H1 (cell line): ENCODE measurements at regions not wholly inside any gene's neighbourhood (a gene's known extent, or its start where the extent isn't known, plus 50 kb on each side); places are given as distances from the start of the nearest gene placed in this dataset.

Experiments used
- CTCF ChIA-PET: fragments of 300-600 bp; sonication (Branson Sonifier 250); formaldehyde crosslinking; loops from one replicate; lab custom pipeline; 2021; ENCODE audit not compliant: partially characterized antibody; lab: Charles Lee
- POLR2A ChIA-PET: fragments of 300-600 bp; sonication (Branson Sonifier 250); formaldehyde crosslinking; loops from one replicate; lab custom pipeline; 2021; ENCODE audit warnings: inconsistent platforms; ENCODE audit not compliant: partially characterized antibody; lab: Charles Lee
- DNase-seq, 2 experiments: peaks; one replicate each; pipeline versions ENCODE4 v3.0.0 to v3.0.0-alpha.2; 2010 to 2022; ENCODE audit warnings: low spot score in 2 of 2, low read depth in 1 of 2, mixed read lengths in 1 of 2
- FAIRE-seq: peaks from 2 replicates; lab custom pipeline; 2011; peaks lifted over from hg19 to GRCh38; lab: Jason Lieb, UNC
- H2AFZ ChIP-seq: 2 replicates; pipeline ENCODE4 v1.8.1; 2012; ENCODE audit warnings: low read length, inconsistent platforms
- H2AK5ac ChIP-seq: 2 replicates; pipeline ENCODE4 v1.6.1; 2013; ENCODE audit warnings: low read depth, low read length
- H2BK120ac ChIP-seq: replicated peaks from 2 replicates; pipeline ENCODE3; 2013; ENCODE audit warnings: low read depth, low read length, inconsistent platforms
- H2BK12ac ChIP-seq: 2 replicates; pipeline ENCODE4 v1.6.1; 2013; ENCODE audit warnings: low read depth, low read length
- H2BK15ac ChIP-seq: 2 replicates; pipeline ENCODE4 v1.6.1; 2013; ENCODE audit warnings: low read length
- H2BK20ac ChIP-seq: 2 replicates; pipeline ENCODE4 v1.6.1; 2013; ENCODE audit warnings: low read length
- H2BK5ac ChIP-seq: 2 replicates; pipeline ENCODE4 v1.6.1; 2013; ENCODE audit warnings: low read depth, low read length
- H3K14ac ChIP-seq: 2 replicates; pipeline ENCODE4 v1.6.1; 2013; ENCODE audit warnings: inconsistent platforms; ENCODE audit not compliant: insufficient read length
- H3K18ac ChIP-seq: 2 replicates; pipeline ENCODE4 v1.6.1; 2013; ENCODE audit warnings: low read length; ENCODE audit errors: extremely low read depth
- H3K23ac ChIP-seq: 2 replicates; pipeline ENCODE4 v1.6.1; 2013; ENCODE audit warnings: inconsistent platforms; ENCODE audit not compliant: insufficient read length
- H3K23me2 ChIP-seq: 2 replicates; pipeline ENCODE4 v1.6.1; 2013; ENCODE audit warnings: low read depth, low read length
- H3K27ac ChIP-seq: 2 replicates; pipeline ENCODE4 v1.6.1; 2011; ENCODE audit warnings: low read depth, low read length, inconsistent platforms
- H3K27me3 ChIP-seq, 4 experiments: replicated peaks in 1 of 4; 1 replicate in 1 of 4; 2 replicates in 3 of 4; pipeline versions ENCODE4 v1.6.1 to v1.8.1; 2011 to 2013; ENCODE audit warnings: low read length in 3 of 4, mild to moderate bottlenecking in 3 of 4, inconsistent platforms in 2 of 4, mixed read lengths in 2 of 4, moderate library complexity in 1 of 4; ENCODE audit not compliant: control insufficient read depth in 3 of 4, insufficient read depth in 3 of 4; ENCODE audit errors: extremely low read depth in 1 of 4
- H3K36me3 ChIP-seq, 4 experiments: 2 replicates each; pipeline versions ENCODE4 v1.6.1 to v1.8.1; 2011 to 2013; ENCODE audit warnings: mild to moderate bottlenecking in 4 of 4, low read length in 3 of 4, moderate library complexity in 2 of 4, control low read depth in 1 of 4, inconsistent platforms in 1 of 4; ENCODE audit not compliant: insufficient read depth in 4 of 4, control insufficient read depth in 2 of 4
- H3K4ac ChIP-seq: replicated peaks from 2 replicates; pipeline ENCODE3; 2013; ENCODE audit warnings: low read length, low read depth, mixed read lengths, inconsistent platforms; ENCODE audit not compliant: insufficient read length
- H3K4me1 ChIP-seq, 4 experiments: replicated peaks in 1 of 4; 1 replicate in 1 of 4; 2 replicates in 3 of 4; pipeline versions ENCODE4 v1.6.1 to v1.8.1; 2011 to 2013; ENCODE audit warnings: low read length in 3 of 4, inconsistent platforms in 2 of 4, mixed read lengths in 1 of 4; ENCODE audit not compliant: insufficient read depth in 4 of 4, control insufficient read depth in 3 of 4
- H3K4me2 ChIP-seq, 2 experiments: 2 replicates each; pipeline versions ENCODE4 v1.6.1 to v1.8.1; 2011 to 2013; ENCODE audit warnings: low read depth in 2 of 2, low read length in 2 of 2, control low read depth in 1 of 2, inconsistent platforms in 1 of 2, mild to moderate bottlenecking in 1 of 2; ENCODE audit not compliant: insufficient read depth in 1 of 2
- H3K4me3 ChIP-seq, 4 experiments: fragments of 200-600, 300-600 bp in 1 of 4; sonication (generic), shearing (Covaris generic), sonication (Bioruptor Twin) in 1 of 4; 2 replicates each; pipeline versions ENCODE4 v1.5.1 to v1.8.1; 2011 to 2016; ENCODE audit warnings: low read length in 4 of 4, low read depth in 3 of 4, control low read depth in 2 of 4, inconsistent platforms in 2 of 4, mild to moderate bottlenecking in 2 of 4, mixed read lengths in 1 of 4, moderate library complexity in 1 of 4; ENCODE audit not compliant: insufficient read depth in 2 of 4; ENCODE audit errors: extremely low read depth in 1 of 4
- H3K56ac ChIP-seq: replicated peaks from 2 replicates; pipeline ENCODE3; 2013; ENCODE audit warnings: low read depth, mild to moderate bottlenecking, mixed read lengths, low read length, inconsistent platforms; ENCODE audit not compliant: insufficient read length
- H3K79me1 ChIP-seq: 2 replicates; pipeline ENCODE4 v1.6.1; 2013; ENCODE audit warnings: low read depth, low read length, control low read depth
- H3K79me2 ChIP-seq, 2 experiments: 2 replicates each; pipeline versions ENCODE4 v1.6.1 to v1.8.1; 2012 to 2013; ENCODE audit warnings: low read length in 2 of 2, mild to moderate bottlenecking in 2 of 2, inconsistent platforms in 1 of 2; ENCODE audit not compliant: insufficient read depth in 2 of 2, control insufficient read depth in 1 of 2
- H3K9ac ChIP-seq, 4 experiments: replicated peaks in 1 of 4; 1 replicate in 1 of 4; 2 replicates in 3 of 4; pipeline versions ENCODE4 v1.6.1 to v1.8.1; 2011 to 2013; ENCODE audit warnings: low read depth in 3 of 4, low read length in 3 of 4, control low read depth in 2 of 4, mild to moderate bottlenecking in 2 of 4, moderate library complexity in 2 of 4, inconsistent platforms in 1 of 4; ENCODE audit errors: extremely low read depth in 1 of 4
- H3K9me3 ChIP-seq, 2 experiments: 2 replicates each; pipeline versions ENCODE4 v1.6.1 to v1.8.1; 2012 to 2013; ENCODE audit warnings: mild to moderate bottlenecking in 2 of 2, moderate library complexity in 2 of 2, control low read depth in 1 of 2, inconsistent platforms in 1 of 2, low read depth in 1 of 2, low read length in 1 of 2, mixed read lengths in 1 of 2; ENCODE audit not compliant: insufficient read depth in 2 of 2
- H4K20me1 ChIP-seq, 2 experiments: replicated peaks in 1 of 2; 2 replicates each; pipeline versions ENCODE3 to v1.8.1; 2011 to 2013; ENCODE audit warnings: inconsistent platforms in 2 of 2, low read length in 2 of 2, mild to moderate bottlenecking in 1 of 2; ENCODE audit not compliant: insufficient read depth in 2 of 2, control insufficient read depth in 1 of 2
- H4K5ac ChIP-seq: 2 replicates; pipeline ENCODE4 v1.6.1; 2013; ENCODE audit warnings: low read length, low read depth, mixed read lengths, inconsistent platforms; ENCODE audit not compliant: insufficient read length
- H4K8ac ChIP-seq: 2 replicates; pipeline ENCODE4 v1.8.0; 2013; ENCODE audit warnings: mild to moderate bottlenecking, moderate library complexity, low read length, inconsistent platforms; ENCODE audit not compliant: insufficient read depth; ENCODE audit errors: extremely low read depth
- H4K91ac ChIP-seq: replicated peaks from 2 replicates; pipeline ENCODE3; 2013; ENCODE audit warnings: low read length, mixed read lengths, inconsistent platforms; ENCODE audit not compliant: insufficient read length
- ATF2 ChIP-seq: IDR thresholded peaks from 2 replicates; pipeline ENCODE4 v1.6.1; 2012; ENCODE audit warnings: low read length, inconsistent platforms
- BCL11A ChIP-seq, 2 experiments: IDR thresholded peaks; one replicate each; pipeline ENCODE4 v1.6.1; 2011; ENCODE audit warnings: low read depth in 2 of 2, low read length in 2 of 2, mild to moderate bottlenecking in 2 of 2
- CBX5 ChIP-seq: fragments of 300-800, 300-1000 bp; sonication (generic); IDR thresholded peaks from 2 replicates; pipeline ENCODE4 v1.7.1; 2016; ENCODE audit warnings: antibody characterized with exemption, low read length, low read depth
- CTBP2 ChIP-seq: IDR thresholded peaks from 2 replicates; pipeline ENCODE4 v1.7.0; 2011; ENCODE audit warnings: borderline replicate concordance, mild to moderate bottlenecking, moderate library complexity, mixed read lengths, low read length; ENCODE audit not compliant: insufficient read depth, insufficient read length
- GABPA ChIP-seq: IDR thresholded peaks from 2 replicates; pipeline ENCODE4 v1.6.1; 2011; ENCODE audit warnings: mild to moderate bottlenecking, low read length, moderate library complexity, borderline replicate concordance; ENCODE audit not compliant: insufficient read depth
- HDAC2 ChIP-seq, 2 experiments: fragments of 300-600 bp in 1 of 2; sonication (generic) in 1 of 2; IDR thresholded peaks; 2 replicates each; pipeline ENCODE4 v1.6.1; 2011 to 2012; ENCODE audit warnings: low read depth in 2 of 2, low read length in 2 of 2, mild to moderate bottlenecking in 2 of 2, moderate library complexity in 2 of 2, borderline replicate concordance in 1 of 2, inconsistent platforms in 1 of 2
- MAFK ChIP-seq: IDR thresholded peaks from 2 replicates; pipeline ENCODE4 v1.6.1; 2012; ENCODE audit warnings: low read depth, mild to moderate bottlenecking, improper control_type of control experiment, low read length
- PHF8 ChIP-seq: fragments of 200-600 bp; sonication (generic); conservative IDR thresholded peaks from 2 replicates; pipeline ENCODE4 v1.7.1; 2012; ENCODE audit warnings: low read depth, mild to moderate bottlenecking, inconsistent platforms, low read length, moderate library complexity
- RNF2 ChIP-seq: fragments of 200-900, 300-1000 bp; sonication (generic); IDR thresholded peaks from 2 replicates; pipeline ENCODE4 v1.7.1; 2016; ENCODE audit warnings: borderline replicate concordance, low read depth, mild to moderate bottlenecking, antibody characterized with exemption, low read length; ENCODE audit not compliant: poor library complexity, severe bottlenecking; ENCODE audit errors: missing control alignments
- TEAD4 ChIP-seq: IDR thresholded peaks from 2 replicates; pipeline ENCODE4 v1.6.1; 2012; ENCODE audit warnings: low read depth, low read length, inconsistent platforms, mixed read lengths
- YY1 ChIP-seq: IDR thresholded peaks from 2 replicates; pipeline ENCODE4 v1.6.1; 2011; ENCODE audit warnings: low read depth, mild to moderate bottlenecking, low read length
- WGBS, 2 experiments: shearing (Covaris generic) in 1 of 2; methylation state at CpG; one replicate each; pipeline versions ENCODE4 v1.1.6 to v1.1.7; 2013 to 2015; ENCODE audit warnings: low lambda C conversion rate in 2 of 2, mixed read lengths in 2 of 2, inconsistent platforms in 1 of 2, low coverage in 1 of 2, missing lambda C conversion rate in 1 of 2; ENCODE audit not compliant: insufficient replicate concordance in 2 of 2, insufficient coverage in 1 of 2, insufficient read length in 1 of 2; ENCODE audit errors: extremely low coverage in 1 of 2, missing lambda C conversion rate in 1 of 2; 5-methylcytosine and 5-hydroxymethylcytosine counted together

GRCh38 chr6:21935561-21936028 lies 342.0 kb downstream of the SOX4 start:
- no peak overlapping the region for H3K4me2 ChIP-seq
- no peak overlapping the region for H2BK12ac ChIP-seq
- H4K20me1 ChIP-seq, result no peaks in the 10 kb centered on the region
- no peak overlapping the region for H2BK20ac ChIP-seq
- H3K36me3 ChIP-seq, result no peaks in the 10 kb centered on the region
- no peak overlapping the region for H3K4me3 ChIP-seq
- H4K91ac ChIP-seq, result no peak overlapping the region
- no peak overlapping the region for H3K27ac ChIP-seq
- H3K18ac ChIP-seq, result no peak overlapping the region
- no peak overlapping the region; the same call in 1 of the 2 replicates for H2BK5ac ChIP-seq
- H2AK5ac ChIP-seq, result no peak overlapping the region
- FAIRE-seq (peak; percentile 93), DNase-seq (peak in 1 of 2 experiments; percentile 33)
- no peaks in the 10 kb centered on the region for H3K27me3 ChIP-seq
- peaks cover 0 to 36% of the 10 kb centered on the region in 2 experiments; a peak in 3 of 4 replicates for H3K79me2 ChIP-seq
- no peak overlapping the region for H2AFZ ChIP-seq
- H2BK120ac ChIP-seq, result no peak overlapping the region
- H3K4ac ChIP-seq, result no peak overlapping the region
- H3K79me1 ChIP-seq, result peaks cover under 1% of the 10 kb centered on the region; the same call in 1 of the 2 replicates
- ChIA-PET CTCF (interaction anchor here (0.5 to 2.5 kb wide), 12 partner anchors 11 to 408 kb away, joined by 3 to 6 read pairs (median 3); no protein-coding TSS in a partner anchor), POLR2A (no interaction called here)
- whole genome bisulfite sequencing, 2 experiments, result 32% methylated on average over 2 of the region's 2 CpGs; no CpG with 5 or more reads in 1 of the 2 experiments
- no peaks in the 10 kb centered on the region for H3K23me2 ChIP-seq
- H4K5ac ChIP-seq, result no peak overlapping the region
- no peak overlapping the region for H3K9ac ChIP-seq
- no peaks in the 10 kb centered on the region for H3K4me1 ChIP-seq
- no peak overlapping the region for H2BK15ac ChIP-seq
- no peaks in the 10 kb centered on the region for H3K9me3 ChIP-seq
- no peak overlapping the region for H3K56ac ChIP-seq
- no peak overlapping the region for H4K8ac ChIP-seq
- no peak overlapping the region for H3K14ac ChIP-seq
- H3K23ac ChIP-seq, result no peak overlapping the region
- TF ChIP-seq HDAC2 (IDR thresholded peaks at IDR 0.05; ENCODE audit: borderline replicate concordance in 1 of 2, low read depth in 2 of 2, low read length in 2 of 2) (no peak), YY1 (no peak), CTBP2 (no peak), TEAD4 (peak; percentile 76), RNF2 (no peak), ATF2 (no peak), PHF8 (no peak), CBX5 (no peak), MAFK (no peak), GABPA (no peak), BCL11A (IDR thresholded peaks at IDR 0.05; ENCODE audit: low read depth in 2 of 2, low read length in 2 of 2) (no peak)
